Esophagus squamous epithelium (tissue), 5 donors: ENCODE measurements at regions not wholly inside any gene's neighbourhood (a gene's known extent, or its start where the extent isn't known, plus 50 kb on each side); places are given as distances from the start of the nearest gene placed in this dataset.

Source experiments
- DNase-seq: peaks from one replicate; lab custom pipeline; 2025; lab: John Stamatoyannopoulos, UW
- H3K27ac ChIP-seq, 4 donors: fragments of 200-600 bp; sonication (generic); one replicate each; pipeline ENCODE4 v1.5.1; 2016 to 2019; ENCODE audit warnings: mild to moderate bottlenecking in 1 of 4
- H3K27me3 ChIP-seq, 4 donors: fragments of 200-600 bp; sonication (generic); 1 replicate in 3 of 4; 2 replicates in 1 of 4; pipeline versions ENCODE4 v1.5.1 to v1.6.0; 2017 to 2021; ENCODE audit warnings: antibody characterized with exemption in 1 of 4
- H3K36me3 ChIP-seq, 3 donors: fragments of 200-600 bp; sonication (generic); one replicate each; pipeline ENCODE4 v1.5.1; 2016 to 2019
- H3K4me1 ChIP-seq, 3 donors: fragments of 200-600 bp; sonication (generic); one replicate each; pipeline ENCODE4 v1.5.1; 2017 to 2019
- H3K4me3 ChIP-seq, 4 donors: fragments of 200-600 bp; sonication (generic); 1 replicate in 3 of 4; 2 replicates in 1 of 4; pipeline ENCODE4 v1.5.1; 2016 to 2019; ENCODE audit warnings: mild to moderate bottlenecking in 2 of 4, moderate library complexity in 1 of 4
- H3K9me3 ChIP-seq, 3 donors: fragments of 200-600 bp; sonication (generic); one replicate each; pipeline ENCODE4 v1.5.1; 2016 to 2019
- CTCF ChIP-seq, 6 experiments: fragments of 450-650 bp in 4 of 6; fragments of 200-600 bp in 2 of 6; sonication (generic) in 2 of 6; IDR thresholded peaks; one replicate each; pipeline ENCODE4 v1.5.1; 2016 to 2019; ENCODE audit warnings: antibody characterized with exemption in 6 of 6, mild to moderate bottlenecking in 4 of 6, moderate library complexity in 4 of 6
- POLR2A ChIP-seq, 4 donors: fragments of 450-650 bp; IDR thresholded peaks; one replicate each; pipeline ENCODE4 v1.6.1; 2017; ENCODE audit warnings: antibody characterized with exemption in 4 of 4, mild to moderate bottlenecking in 4 of 4, moderate library complexity in 3 of 4
- WGBS, 2 donors: methylation state at CpG; one replicate each; pipeline ENCODE4 v1.1.5; 2018; 5-methylcytosine and 5-hydroxymethylcytosine counted together
- intact Hi-C: fragments of 100-400 bp; cut with DNase I; formaldehyde crosslinking; loops from one replicate; pipeline ENCODE4 v1.15.0; 2022
- donor health status: DM: yes; HTN: yes; CAD: no.

GRCh38 chr12:114799574-114800487 is 115.9 kb upstream of the TBX3 start:
- peaks cover 0 to 6% (median 0%) of the 10 kb centered on the region in 3 donors for H3K9me3 ChIP-seq
- H3K27ac ChIP-seq, result no peak overlapping the region
- no peak overlapping the region for H3K4me3 ChIP-seq
- no peaks in the 10 kb centered on the region for H3K36me3 ChIP-seq
- TF ChIP-seq CTCF (IDR thresholded peaks at IDR 0.05) (no peak), POLR2A (IDR thresholded peaks at IDR 0.05) (no peak)
- H3K27me3 ChIP-seq, result no peaks in the 10 kb centered on the region
- DNase-seq, result no peak
- intact Hi-C loops, result no loop called here
- H3K4me1 ChIP-seq, result peaks cover 0 to 7% (median 0%) of the 10 kb centered on the region in 3 donors
- 33 to 41% methylated on average over 14 to 16 of the region's 16 CpGs for WGBS, 2 donors

GRCh38 chr12:114794049-114794558 is 110.1 kb upstream of the TBX3 start:
- no peak overlapping the region for H3K27ac ChIP-seq
- no peak overlapping the region for H3K4me3 ChIP-seq
- TF ChIP-seq CTCF (IDR thresholded peaks at IDR 0.05) (no peak), POLR2A (IDR thresholded peaks at IDR 0.05) (no peak)
- DNase-seq, result no peak
- no peaks in the 10 kb centered on the region for H3K27me3 ChIP-seq
- no peaks in the 10 kb centered on the region for H3K4me1 ChIP-seq
- WGBS, 2 donors, result 75 to 89% methylated on average over 5 to 8 of the region's 8 CpGs
- intact Hi-C loops, result no loop called here
- no peaks in the 10 kb centered on the region for H3K36me3 ChIP-seq
- no peaks in the 10 kb centered on the region for H3K9me3 ChIP-seq

GRCh38 chr12:114790276-114790675 is 106.3 kb upstream of the TBX3 start:
- no peaks in the 10 kb centered on the region for H3K36me3 ChIP-seq
- intact Hi-C loops, result no loop called here
- H3K4me3 ChIP-seq, result no peak overlapping the region
- no peak overlapping the region for H3K27ac ChIP-seq
- TF ChIP-seq CTCF (IDR thresholded peaks at IDR 0.05), result no peak
- TF ChIP-seq POLR2A (IDR thresholded peaks at IDR 0.05), result no peak
- DNase-seq, result no peak
- H3K4me1 ChIP-seq, result no peaks in the 10 kb centered on the region
- H3K9me3 ChIP-seq, result no peaks in the 10 kb centered on the region
- WGBS, 2 donors, result 57 to 88% methylated on average over 1 of the region's 1 CpG
- no peaks in the 10 kb centered on the region for H3K27me3 ChIP-seq

GRCh38 chr12:114789821-114790220 is 105.8 kb upstream of the TBX3 start:
- 74 to 79% methylated on average over 5 of the region's 5 CpGs for WGBS, 2 donors
- H3K9me3 ChIP-seq, result no peaks in the 10 kb centered on the region
- no peak overlapping the region for H3K4me3 ChIP-seq
- no peaks in the 10 kb centered on the region for H3K27me3 ChIP-seq
- H3K36me3 ChIP-seq, result no peaks in the 10 kb centered on the region
- H3K27ac ChIP-seq, result no peak overlapping the region
- DNase-seq, result no peak
- no peaks in the 10 kb centered on the region for H3K4me1 ChIP-seq
- TF ChIP-seq POLR2A (IDR thresholded peaks at IDR 0.05), result no peak
- TF ChIP-seq CTCF (IDR thresholded peaks at IDR 0.05), result no peak
- intact Hi-C loops, result no loop called here

- no peak for DNase-seq
- no peaks in the 10 kb centered on the region for H3K9me3 ChIP-seq
- no peak overlapping the region for H3K4me3 ChIP-seq
- no peaks in the 10 kb centered on the region for H3K4me1 ChIP-seq
- H3K27me3 ChIP-seq, result no peaks in the 10 kb centered on the region
- intact Hi-C loops, result no loop called here
- no peak for TF ChIP-seq CTCF (IDR thresholded peaks at IDR 0.05)
- no peak for TF ChIP-seq POLR2A (IDR thresholded peaks at IDR 0.05)
- no peak overlapping the region for H3K27ac ChIP-seq
- 55 to 69% methylated on average over 3 of the region's 3 CpGs for WGBS, 2 donors
- H3K36me3 ChIP-seq, result no peaks in the 10 kb centered on the region
These were observed 105.3 kb upstream of the TBX3 start for GRCh38 chr12:114789276-114789675.
